ENCODE measurements at regions not wholly inside any gene's neighbourhood (a gene's known extent, or its start where the extent isn't known, plus 50 kb on each side); places are given as distances from the start of the nearest gene placed in this dataset.

DNA sequence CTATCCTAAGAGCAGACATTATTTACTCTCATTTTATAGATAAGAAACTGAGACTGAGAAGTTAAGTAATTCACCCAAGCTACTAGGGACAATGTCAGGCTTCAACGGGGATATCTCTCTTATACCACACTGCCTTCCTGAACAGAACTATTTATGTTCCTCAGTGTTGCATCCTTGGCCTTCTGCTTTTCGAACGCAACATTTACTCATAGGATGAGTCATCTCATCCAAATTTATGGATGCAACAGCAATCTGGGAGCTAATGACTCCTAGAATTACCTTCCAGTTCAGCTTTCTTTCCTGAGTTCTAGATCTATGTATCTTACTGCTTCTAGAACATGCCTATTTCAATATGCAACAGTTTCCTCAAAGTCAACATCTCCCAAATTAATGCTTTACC lies 103.6 kb upstream of the PAM start:
- peaks cover 4% of the 10 kb centered on the region for H3K36me3 ChIP-seq (ENCODE audit: insufficient read depth, insufficient read length, low read length)
- H3K9ac ChIP-seq (ENCODE audit: insufficient read length, low read depth): no peak overlapping the region
- H3K27me3 ChIP-seq (ENCODE audit: insufficient read depth, insufficient read length): no peaks in the 10 kb centered on the region
- H3K4me1 ChIP-seq (ENCODE audit: insufficient read depth, insufficient read length): no peaks in the 10 kb centered on the region
- no peak overlapping the region for H3K4me3 ChIP-seq (ENCODE audit: insufficient read length, low read depth)
- H3K9me3 ChIP-seq (ENCODE audit: insufficient read depth, low read length): no peaks in the 10 kb centered on the region
- no peak for DNase-seq (ENCODE audit: low read depth, low spot score)
- TF ChIP-seq YY1 (IDR thresholded peaks at IDR 0.05; ENCODE audit: insufficient read depth, insufficient read length): no peak
- TF ChIP-seq SUZ12 (IDR thresholded peaks at IDR 0.05; ENCODE audit: extremely low read depth, insufficient read depth, insufficient read length): no peak
- no peak for TF ChIP-seq ZNF274 (IDR thresholded peaks at IDR 0.05; ENCODE audit: low read depth, low read length)

DNA sequence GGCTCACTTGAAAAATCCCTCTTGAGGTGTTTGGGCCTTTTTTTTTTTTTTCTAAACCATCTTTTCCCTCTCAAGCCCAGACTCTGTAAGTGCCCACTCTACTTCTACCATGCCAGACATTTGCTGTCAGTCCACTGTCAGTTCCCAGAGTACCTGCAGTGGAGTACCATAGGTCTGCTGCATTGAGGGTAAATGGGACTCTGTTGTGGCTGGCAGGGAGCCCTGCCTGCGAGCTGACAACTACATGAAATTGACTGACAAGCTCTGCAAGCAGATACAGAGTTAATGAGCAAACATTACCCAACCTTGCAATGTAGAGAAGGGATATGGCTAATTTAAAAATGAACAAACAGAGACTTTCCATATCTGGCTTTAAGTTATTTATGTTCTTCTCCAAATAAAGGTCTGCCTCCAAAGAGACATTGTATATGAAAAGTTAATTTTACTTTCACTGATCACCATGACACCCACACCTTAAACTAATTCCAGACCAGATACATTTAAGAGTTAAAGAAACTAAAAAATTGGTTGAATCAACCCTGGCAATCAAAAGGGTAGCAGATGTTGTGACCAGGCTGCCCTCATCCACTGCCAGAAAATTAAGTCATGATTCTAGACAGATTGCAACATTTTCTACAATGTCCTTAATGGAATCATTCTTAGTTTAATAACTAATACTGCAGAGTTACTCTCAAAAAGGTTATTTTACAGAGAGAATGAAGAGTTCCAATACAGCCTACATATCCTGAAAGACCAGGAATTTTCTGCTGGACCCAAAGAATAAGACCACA lies 100.4 kb upstream of the PAM start:
- Histone ChIP-seq H3K4me3 (ENCODE audit: insufficient read length, low read depth) (no peak overlapping the region), H3K9ac (ENCODE audit: insufficient read length, low read depth) (no peak overlapping the region), H3K9me3 (ENCODE audit: insufficient read depth, low read length) (no peaks in the 10 kb centered on the region), H3K36me3 (ENCODE audit: insufficient read depth, insufficient read length, low read length) (peaks cover 4% of the 10 kb centered on the region), H3K27me3 (ENCODE audit: insufficient read depth, insufficient read length) (no peaks in the 10 kb centered on the region), H3K4me1 (ENCODE audit: insufficient read depth, insufficient read length) (no peaks in the 10 kb centered on the region)
- no peak for DNase-seq (ENCODE audit: low read depth, low spot score)
- TF ChIP-seq SUZ12 (IDR thresholded peaks at IDR 0.05; ENCODE audit: extremely low read depth, insufficient read depth, insufficient read length): no peak
- no peak for TF ChIP-seq ZNF274 (IDR thresholded peaks at IDR 0.05; ENCODE audit: low read depth, low read length)
- TF ChIP-seq YY1 (IDR thresholded peaks at IDR 0.05; ENCODE audit: insufficient read depth, insufficient read length): no peak

DNA sequence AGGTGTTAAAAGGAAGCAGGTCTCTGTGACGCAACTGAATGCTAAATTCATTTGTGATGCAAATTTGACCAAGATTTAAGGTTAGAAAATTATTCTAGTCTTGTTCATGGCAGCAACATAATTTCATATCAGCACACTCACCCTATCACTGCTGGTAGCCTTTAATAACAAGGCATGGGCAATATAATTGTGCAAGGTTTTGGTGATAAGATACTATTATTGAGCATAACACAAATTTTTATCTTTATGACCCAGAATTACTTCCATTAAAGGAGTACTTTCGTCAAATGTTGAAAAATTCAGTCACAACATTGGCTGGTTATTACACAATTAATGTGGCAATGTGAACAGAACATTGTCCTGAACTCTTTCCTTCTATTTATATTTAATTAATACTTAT lies 96.0 kb upstream of the PAM start:
- Histone ChIP-seq H3K4me3 (ENCODE audit: insufficient read length, low read depth) (no peak overlapping the region), H3K4me1 (ENCODE audit: insufficient read depth, insufficient read length) (no peaks in the 10 kb centered on the region), H3K27me3 (ENCODE audit: insufficient read depth, insufficient read length) (no peaks in the 10 kb centered on the region), H3K36me3 (ENCODE audit: insufficient read depth, insufficient read length, low read length) (peaks cover 4% of the 10 kb centered on the region), H3K9me3 (ENCODE audit: insufficient read depth, low read length) (no peaks in the 10 kb centered on the region), H3K9ac (ENCODE audit: insufficient read length, low read depth) (no peak overlapping the region)
- DNase-seq (ENCODE audit: low read depth, low spot score): no peak
- no peak for TF ChIP-seq ZNF274 (IDR thresholded peaks at IDR 0.05; ENCODE audit: low read depth, low read length)
- TF ChIP-seq YY1 (IDR thresholded peaks at IDR 0.05; ENCODE audit: insufficient read depth, insufficient read length): no peak
- no peak for TF ChIP-seq SUZ12 (IDR thresholded peaks at IDR 0.05; ENCODE audit: extremely low read depth, insufficient read depth, insufficient read length)

DNA sequence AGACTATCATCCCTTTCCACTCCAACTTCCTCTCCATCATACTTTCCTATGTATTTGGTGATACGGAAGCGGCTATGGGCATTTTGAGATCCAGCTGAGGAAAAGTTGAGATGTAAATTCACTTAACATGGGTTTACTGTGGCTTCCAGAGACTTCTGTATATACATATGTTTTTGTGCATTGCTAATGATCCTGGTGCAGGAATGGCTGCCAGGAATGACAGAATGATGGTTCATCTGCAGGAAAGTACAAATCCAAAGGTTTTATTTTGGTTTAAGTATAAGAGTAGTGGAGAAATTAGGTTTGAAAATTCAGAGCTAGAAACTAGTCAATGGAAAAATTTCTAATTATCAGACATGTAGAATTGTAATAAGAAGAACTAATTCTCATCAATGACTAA lies 95.0 kb upstream of the PAM start:
- Histone ChIP-seq H3K9ac (ENCODE audit: insufficient read length, low read depth) (no peak overlapping the region), H3K4me1 (ENCODE audit: insufficient read depth, insufficient read length) (no peaks in the 10 kb centered on the region), H3K9me3 (ENCODE audit: insufficient read depth, low read length) (no peaks in the 10 kb centered on the region), H3K4me3 (ENCODE audit: insufficient read length, low read depth) (no peak overlapping the region), H3K27me3 (ENCODE audit: insufficient read depth, insufficient read length) (no peaks in the 10 kb centered on the region), H3K36me3 (ENCODE audit: insufficient read depth, insufficient read length, low read length) (peaks cover 4% of the 10 kb centered on the region)
- no peak for DNase-seq (ENCODE audit: low read depth, low spot score)
- TF ChIP-seq SUZ12 (IDR thresholded peaks at IDR 0.05; ENCODE audit: extremely low read depth, insufficient read depth, insufficient read length) (no peak), ZNF274 (IDR thresholded peaks at IDR 0.05; ENCODE audit: low read depth, low read length) (no peak), YY1 (IDR thresholded peaks at IDR 0.05; ENCODE audit: insufficient read depth, insufficient read length) (no peak)

DNA sequence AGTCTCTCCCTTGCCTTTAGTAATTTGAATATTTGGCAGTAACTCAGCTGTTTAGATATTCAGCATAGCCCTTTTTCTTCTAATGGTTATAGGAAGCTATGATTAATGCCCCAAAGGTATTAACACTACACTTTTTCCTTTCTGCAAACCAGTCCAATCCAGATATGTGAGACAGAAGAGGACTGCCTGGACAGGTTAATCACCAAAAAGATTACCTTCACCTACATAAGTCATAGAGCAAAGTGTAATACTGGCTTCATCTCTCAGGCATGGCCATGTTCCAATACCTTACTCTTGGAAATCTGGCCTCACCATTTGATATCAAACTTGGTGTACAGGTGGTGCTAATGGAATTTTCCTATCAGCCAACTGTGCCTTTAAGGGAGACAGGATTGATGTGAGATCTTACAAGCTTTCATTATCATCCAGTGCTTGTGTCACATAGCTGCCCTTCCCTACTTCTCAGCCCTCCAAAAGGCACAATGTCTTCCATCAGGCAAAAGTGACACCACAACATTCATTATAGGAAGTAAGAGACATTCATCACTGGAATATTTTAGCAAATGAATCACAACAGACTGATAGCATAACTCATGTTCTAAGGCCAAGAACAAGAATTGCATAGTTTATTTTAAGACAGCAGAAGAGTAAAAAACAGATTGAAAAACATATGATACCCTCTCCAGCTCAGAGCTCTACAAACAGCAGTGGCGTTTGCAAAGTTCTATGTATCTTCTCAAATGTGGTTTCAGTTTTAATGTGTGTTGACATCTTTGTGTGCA lies 91.2 kb upstream of the PAM start:
- no peak for TF ChIP-seq SUZ12 (IDR thresholded peaks at IDR 0.05; ENCODE audit: extremely low read depth, insufficient read depth, insufficient read length)
- TF ChIP-seq YY1 (IDR thresholded peaks at IDR 0.05; ENCODE audit: insufficient read depth, insufficient read length): no peak
- no peak for TF ChIP-seq ZNF274 (IDR thresholded peaks at IDR 0.05; ENCODE audit: low read depth, low read length)

DNA sequence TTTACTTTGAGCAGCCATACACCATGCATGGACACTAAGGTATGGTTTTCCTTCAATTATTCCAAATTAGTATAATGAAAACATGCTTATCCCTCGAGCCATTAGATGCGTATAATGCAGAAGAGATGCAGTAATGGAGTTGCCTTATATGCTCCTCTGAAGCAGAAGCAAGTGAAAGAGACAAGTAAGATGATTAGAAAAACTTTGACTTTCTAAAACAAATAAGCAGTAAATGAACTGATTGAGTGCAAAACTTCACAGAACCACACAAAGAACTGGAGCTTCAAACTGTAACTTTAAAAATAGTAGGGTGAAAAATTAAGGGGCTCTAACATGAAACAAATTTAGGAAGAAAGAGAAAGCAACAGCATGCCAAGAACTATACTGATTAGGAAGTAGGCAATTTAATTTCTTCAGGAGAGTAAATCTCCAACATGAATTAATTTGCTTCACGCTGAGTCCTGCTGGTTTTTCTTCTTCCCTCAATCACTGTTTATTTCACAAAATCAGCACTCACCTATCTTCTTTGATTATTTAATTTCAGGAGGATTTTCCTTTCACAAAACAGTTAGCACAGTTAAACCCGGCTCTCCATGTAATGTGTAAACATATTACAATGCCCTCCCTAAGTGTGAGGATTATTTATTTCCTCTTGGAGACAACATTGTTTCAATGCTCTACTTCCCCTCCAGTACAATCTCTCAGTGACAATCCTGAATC lies 90.3 kb upstream of the PAM start:
- no peak overlapping the region for H3K4me3 ChIP-seq (ENCODE audit: insufficient read length, low read depth)
- DNase-seq (ENCODE audit: low read depth, low spot score): no peak
- TF ChIP-seq ZNF274 (IDR thresholded peaks at IDR 0.05; ENCODE audit: low read depth, low read length): no peak
- no peak for TF ChIP-seq YY1 (IDR thresholded peaks at IDR 0.05; ENCODE audit: insufficient read depth, insufficient read length)
- no peak for TF ChIP-seq SUZ12 (IDR thresholded peaks at IDR 0.05; ENCODE audit: extremely low read depth, insufficient read depth, insufficient read length)
- H3K9ac ChIP-seq (ENCODE audit: insufficient read length, low read depth): no peak overlapping the region
- no peaks in the 10 kb centered on the region for H3K4me1 ChIP-seq (ENCODE audit: insufficient read depth, insufficient read length)
- H3K27me3 ChIP-seq (ENCODE audit: insufficient read depth, insufficient read length): no peaks in the 10 kb centered on the region
- peaks cover 4% of the 10 kb centered on the region for H3K36me3 ChIP-seq (ENCODE audit: insufficient read depth, insufficient read length, low read length)
- H3K9me3 ChIP-seq (ENCODE audit: insufficient read depth, low read length): no peaks in the 10 kb centered on the region

More for the DNA sequence above, 91.2 kb upstream of the PAM start:
- Histone ChIP-seq H3K4me3 (ENCODE audit: insufficient read length, low read depth) (no peak overlapping the region), H3K9me3 (ENCODE audit: insufficient read depth, low read length) (no peaks in the 10 kb centered on the region), H3K36me3 (ENCODE audit: insufficient read depth, insufficient read length, low read length) (peaks cover 4% of the 10 kb centered on the region), H3K9ac (ENCODE audit: insufficient read length, low read depth) (no peak overlapping the region), H3K27me3 (ENCODE audit: insufficient read depth, insufficient read length) (no peaks in the 10 kb centered on the region), H3K4me1 (ENCODE audit: insufficient read depth, insufficient read length) (no peaks in the 10 kb centered on the region)
- no peak for DNase-seq (ENCODE audit: low read depth, low spot score)
